PC-3 (cell line): ENCODE measurements at regions not wholly inside any gene's neighbourhood (a gene's known extent, or its start where the extent isn't known, plus 50 kb on each side); places are given as distances from the start of the nearest gene placed in this dataset.

ENCODE experiments used
- ATAC-seq: fragments of 200-7000 bp; cut with Tn5 transposase; 2 replicates; pipeline ENCODE4 v1.9.1; 2020; ENCODE audit warnings: mild to moderate bottlenecking, moderate library complexity
- BruUV-seq: library from RNA; stranded (reverse); fragments of 400-500 nt; replicated peaks from 2 replicates; lab custom pipeline; 2021; lab: Mats Ljungman, UMichigan
- CTCF ChIA-PET: fragments of 300-600 bp; sonication (Branson Sonifier 250); formaldehyde crosslinking; loops from one replicate; lab custom pipeline; 2022; ENCODE audit warnings: antibody characterized with exemption; lab: Charles Lee
- POLR2A ChIA-PET: fragments of 300-600 bp; sonication (Branson Sonifier 250); formaldehyde crosslinking; loops from one replicate; lab custom pipeline; 2022; ENCODE audit warnings: antibody characterized with exemption; ENCODE audit not compliant: unreplicated experiment; lab: Charles Lee
- DNase-seq: peaks from one replicate; pipeline ENCODE4 v3.0.0-alpha.2; 2015
- H2AFZ ChIP-seq: fragments of 300-600 bp; sonication (generic); 2 replicates; pipeline ENCODE4 v1.6.0; 2016; ENCODE audit warnings: antibody characterized with exemption, low read length
- H3F3A ChIP-seq: fragments of 300-600 bp; sonication (generic); one replicate; pipeline ENCODE4 v1.6.0; 2017; ENCODE audit warnings: antibody characterized with exemption, low read length, control low read depth, mild to moderate bottlenecking; ENCODE audit not compliant: unreplicated experiment
- H3K27ac ChIP-seq: fragments of 300-600 bp; sonication (generic); 2 replicates; pipeline ENCODE4 v1.5.1; 2016; ENCODE audit warnings: mild to moderate bottlenecking, low read length
- H3K27me3 ChIP-seq: fragments of 300-600 bp; sonication (generic); 2 replicates; pipeline ENCODE4 v1.6.1; 2016; ENCODE audit warnings: low read length, mixed read lengths
- H3K36me3 ChIP-seq: fragments of 300-600 bp; sonication (generic); 2 replicates; pipeline ENCODE4 v1.6.1; 2016; ENCODE audit warnings: low read depth, mixed run types, low read length, mixed read lengths
- H3K4me1 ChIP-seq: fragments of 300-600 bp; sonication (generic); 2 replicates; pipeline ENCODE4 v1.5.1; 2016; ENCODE audit warnings: low read length; ENCODE audit not compliant: insufficient read depth
- H3K4me2 ChIP-seq: fragments of 300-600 bp; sonication (generic); 2 replicates; pipeline ENCODE4 v1.6.0; 2016; ENCODE audit warnings: low read length
- H3K4me3 ChIP-seq: fragments of 300-600 bp; sonication (generic); 2 replicates; pipeline ENCODE4 v1.5.1; 2016; ENCODE audit warnings: mild to moderate bottlenecking, low read length, mixed read lengths
- H3K79me2 ChIP-seq: fragments of 300-600 bp; sonication (generic); 2 replicates; pipeline ENCODE4 v1.6.1; 2017; ENCODE audit warnings: low read length, mixed read lengths
- H3K9ac ChIP-seq: fragments of 300-600 bp; sonication (generic); 2 replicates; pipeline ENCODE4 v1.6.0; 2016; ENCODE audit warnings: mild to moderate bottlenecking, low read length
- H3K9me2 ChIP-seq: fragments of 300-600 bp; sonication (generic); replicated peaks from 2 replicates; pipeline ENCODE4 v1.6.1; 2016; ENCODE audit warnings: mixed run types, low read length, mixed read lengths
- H3K9me3 ChIP-seq: fragments of 300-600 bp; sonication (generic); 2 replicates; pipeline ENCODE4 v1.6.1; 2016; ENCODE audit warnings: low read length, mixed read lengths
- H4K20me1 ChIP-seq: fragments of 300-600 bp; sonication (generic); 2 replicates; pipeline ENCODE4 v1.6.1; 2016; ENCODE audit warnings: low read length, mixed read lengths
- EZH2 ChIP-seq: fragments of 300-600 bp; sonication (generic); IDR thresholded peaks from one replicate; pipeline ENCODE4 v1.6.1; 2017; ENCODE audit warnings: antibody characterized with exemption, mild to moderate bottlenecking, low read length; ENCODE audit not compliant: unreplicated experiment
- EZH2phosphoT487 ChIP-seq: fragments of 300-600 bp; sonication (generic); IDR thresholded peaks from 2 replicates; pipeline ENCODE4 v1.6.1; 2018; ENCODE audit warnings: mild to moderate bottlenecking, antibody characterized with exemption, low read length, borderline replicate concordance
- intact Hi-C: fragments of 100-400 bp; cut with micrococcal nuclease; formaldehyde crosslinking; loops from 2 replicates; pipeline ENCODE4 v1.9.0; 2023
- TF ChIP-seq, protein P1 (sequence below): fragments of 300-600 bp; sonication (generic); conservative IDR thresholded peaks from 2 replicates; pipeline ENCODE4 v1.5.1; 2017; ENCODE audit warnings: antibody characterized with exemption, low read depth, mild to moderate bottlenecking, low read length

DNA sequence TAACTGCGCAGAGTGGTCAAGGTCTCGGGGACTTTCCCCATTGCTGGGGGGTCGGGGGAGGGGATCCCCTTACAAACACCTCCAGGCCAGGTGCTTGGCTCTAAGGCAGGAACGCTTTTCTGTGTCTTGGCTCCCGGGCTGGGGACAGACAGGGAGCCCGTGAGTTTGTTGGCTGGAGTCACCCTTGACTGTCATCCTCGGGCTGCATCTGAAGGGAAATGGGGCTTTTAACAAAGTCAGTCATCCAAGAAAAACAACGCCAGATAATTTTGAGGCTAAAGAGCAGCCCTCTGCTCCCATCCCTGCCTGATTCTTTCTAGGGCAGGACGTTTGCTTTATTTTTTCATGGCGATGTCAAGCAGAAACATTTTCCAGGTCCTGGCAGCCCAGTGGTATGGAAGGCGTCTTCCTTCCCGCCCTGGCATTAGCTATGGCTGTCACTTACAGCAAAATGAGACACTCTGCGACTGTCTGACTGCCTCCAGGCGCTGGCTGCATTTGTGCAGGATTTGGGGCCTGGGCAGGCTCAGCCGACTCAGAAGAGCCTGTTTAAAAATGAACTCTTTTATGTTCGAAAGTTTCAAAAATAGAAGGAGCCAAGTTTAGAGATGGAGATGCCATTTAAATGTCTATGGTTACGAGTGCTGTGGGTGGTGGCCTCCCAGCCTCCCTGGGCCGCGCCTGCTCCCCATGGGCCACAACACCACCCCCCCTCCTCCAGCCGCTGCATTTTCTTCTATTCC lies 54.7 kb upstream of the TNS3 start:
- DNase-seq, result no peak
- Histone ChIP-seq H3K27ac (no peak overlapping the region), H3K79me2 (no peaks in the 10 kb centered on the region), H3K9me2 (no peaks in the 10 kb centered on the region), H3K36me3 (no peaks in the 10 kb centered on the region), H3K9me3 (no peaks in the 10 kb centered on the region), H3K4me1 (peaks cover 21% of the 10 kb centered on the region), H3K4me3 (no peak overlapping the region), H2AFZ (no peak overlapping the region), H3K4me2 (no peak overlapping the region), H3F3A (no peaks in the 10 kb centered on the region), H3K9ac (no peak overlapping the region), H3K27me3 (no peaks in the 10 kb centered on the region), H4K20me1 (no peaks in the 10 kb centered on the region)
- ChIA-PET POLR2A (no interaction called here), CTCF (no interaction called here)
- BruUV-seq, result no TSS peak
- intact Hi-C loops, result no loop called here
- ATAC-seq, result no peak
- no peak for TF ChIP-seq EZH2phosphoT487
- TF ChIP-seq EZH2, result no peak
- TF ChIP-seq, protein P1, sequence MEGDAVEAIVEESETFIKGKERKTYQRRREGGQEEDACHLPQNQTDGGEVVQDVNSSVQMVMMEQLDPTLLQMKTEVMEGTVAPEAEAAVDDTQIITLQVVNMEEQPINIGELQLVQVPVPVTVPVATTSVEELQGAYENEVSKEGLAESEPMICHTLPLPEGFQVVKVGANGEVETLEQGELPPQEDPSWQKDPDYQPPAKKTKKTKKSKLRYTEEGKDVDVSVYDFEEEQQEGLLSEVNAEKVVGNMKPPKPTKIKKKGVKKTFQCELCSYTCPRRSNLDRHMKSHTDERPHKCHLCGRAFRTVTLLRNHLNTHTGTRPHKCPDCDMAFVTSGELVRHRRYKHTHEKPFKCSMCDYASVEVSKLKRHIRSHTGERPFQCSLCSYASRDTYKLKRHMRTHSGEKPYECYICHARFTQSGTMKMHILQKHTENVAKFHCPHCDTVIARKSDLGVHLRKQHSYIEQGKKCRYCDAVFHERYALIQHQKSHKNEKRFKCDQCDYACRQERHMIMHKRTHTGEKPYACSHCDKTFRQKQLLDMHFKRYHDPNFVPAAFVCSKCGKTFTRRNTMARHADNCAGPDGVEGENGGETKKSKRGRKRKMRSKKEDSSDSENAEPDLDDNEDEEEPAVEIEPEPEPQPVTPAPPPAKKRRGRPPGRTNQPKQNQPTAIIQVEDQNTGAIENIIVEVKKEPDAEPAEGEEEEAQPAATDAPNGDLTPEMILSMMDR, result no peak

DNA sequence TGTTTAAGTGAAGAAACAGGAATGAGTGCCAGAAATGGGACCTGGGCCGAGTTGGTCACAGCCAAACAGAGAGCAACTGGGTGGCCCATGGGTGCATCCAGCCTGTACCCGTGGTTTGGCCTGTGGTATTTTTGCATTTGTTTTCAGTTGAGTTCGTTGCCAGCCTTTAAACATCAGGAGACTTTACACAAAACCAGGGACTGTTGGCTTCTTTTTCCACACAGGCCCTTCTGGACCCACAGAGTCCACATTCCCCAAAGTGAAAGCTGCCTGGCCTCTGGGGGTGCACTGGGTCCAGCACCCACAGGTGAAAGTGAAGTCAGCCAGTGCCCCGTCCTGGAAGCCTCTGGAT lies 54.1 kb upstream of the TNS3 start:
- intact Hi-C loops, result no loop called here
- Histone ChIP-seq H3K4me3 (no peak overlapping the region), H3K27me3 (no peaks in the 10 kb centered on the region), H3K27ac (no peak overlapping the region), H3F3A (no peaks in the 10 kb centered on the region), H3K36me3 (no peaks in the 10 kb centered on the region), H3K79me2 (no peaks in the 10 kb centered on the region), H4K20me1 (no peaks in the 10 kb centered on the region), H3K9ac (no peak overlapping the region), H3K4me1 (peaks cover 21% of the 10 kb centered on the region), H2AFZ (no peak overlapping the region), H3K9me2 (no peaks in the 10 kb centered on the region), H3K9me3 (no peaks in the 10 kb centered on the region), H3K4me2 (no peak overlapping the region)
- DNase-seq, result no peak
- CTCF ChIA-PET, result no interaction called here
- ATAC-seq, result no peak
- no TSS peak for BruUV-seq
- POLR2A ChIA-PET, result no interaction called here
- TF ChIP-seq, protein P1, result no peak
- no peak for TF ChIP-seq EZH2phosphoT487
- TF ChIP-seq EZH2, result no peak
